C4-2B (cell line): ENCODE measurements at regions not wholly inside any gene's neighbourhood (a gene's known extent, or its start where the extent isn't known, plus 50 kb on each side); places are given as distances from the start of the nearest gene placed in this dataset.

Experiments used
- ZFX ChIP-seq: fragments of 450-650 bp; IDR thresholded peaks from 2 replicates; pipeline ENCODE4 v1.6.1; 2017
- TF ChIP-seq, protein P1 (sequence below): fragments of 450-650 bp; conservative IDR thresholded peaks from 2 replicates; pipeline ENCODE4 v1.5.1; 2017; ENCODE audit warnings: mild to moderate bottlenecking

DNA sequence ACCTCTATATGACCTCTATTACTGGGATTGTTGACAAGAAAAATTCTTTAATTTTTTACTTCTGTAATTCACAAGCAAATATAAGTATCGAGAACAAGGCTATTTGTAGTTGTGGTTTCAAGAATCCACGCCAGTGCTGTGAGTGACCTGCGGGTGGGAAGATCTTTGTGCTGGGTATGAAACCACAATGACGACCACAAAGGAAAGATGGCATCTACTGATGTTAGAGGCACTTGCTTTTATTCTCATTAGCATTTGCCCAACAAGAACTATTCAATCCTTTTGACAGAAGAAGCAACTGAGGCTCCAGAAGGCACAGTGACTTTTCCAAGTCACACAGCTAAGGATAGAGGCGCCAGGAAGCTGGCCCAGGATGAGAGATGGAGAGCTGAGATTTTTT, 1054.9 kb downstream of the TBC1D22A start:
- TF ChIP-seq, protein P1, sequence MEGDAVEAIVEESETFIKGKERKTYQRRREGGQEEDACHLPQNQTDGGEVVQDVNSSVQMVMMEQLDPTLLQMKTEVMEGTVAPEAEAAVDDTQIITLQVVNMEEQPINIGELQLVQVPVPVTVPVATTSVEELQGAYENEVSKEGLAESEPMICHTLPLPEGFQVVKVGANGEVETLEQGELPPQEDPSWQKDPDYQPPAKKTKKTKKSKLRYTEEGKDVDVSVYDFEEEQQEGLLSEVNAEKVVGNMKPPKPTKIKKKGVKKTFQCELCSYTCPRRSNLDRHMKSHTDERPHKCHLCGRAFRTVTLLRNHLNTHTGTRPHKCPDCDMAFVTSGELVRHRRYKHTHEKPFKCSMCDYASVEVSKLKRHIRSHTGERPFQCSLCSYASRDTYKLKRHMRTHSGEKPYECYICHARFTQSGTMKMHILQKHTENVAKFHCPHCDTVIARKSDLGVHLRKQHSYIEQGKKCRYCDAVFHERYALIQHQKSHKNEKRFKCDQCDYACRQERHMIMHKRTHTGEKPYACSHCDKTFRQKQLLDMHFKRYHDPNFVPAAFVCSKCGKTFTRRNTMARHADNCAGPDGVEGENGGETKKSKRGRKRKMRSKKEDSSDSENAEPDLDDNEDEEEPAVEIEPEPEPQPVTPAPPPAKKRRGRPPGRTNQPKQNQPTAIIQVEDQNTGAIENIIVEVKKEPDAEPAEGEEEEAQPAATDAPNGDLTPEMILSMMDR: no peak
- TF ChIP-seq ZFX: no peak
